Fibroblast of lung (primary cell): ENCODE measurements at regions not wholly inside any gene's neighbourhood (a gene's known extent, or its start where the extent isn't known, plus 50 kb on each side); places are given as distances from the start of the nearest gene placed in this dataset.

ENCODE experiments used
- DNase-seq, 2 donors: peaks; one replicate each; pipeline versions ENCODE4 v3.0.0 to v3.0.0-alpha.2; 2010; ENCODE audit warnings: low read depth in 2 of 2
- H2AFZ ChIP-seq: 2 replicates; pipeline ENCODE4 v1.5.1; 2012; ENCODE audit warnings: low read length, control low read depth, inconsistent platforms
- H3K27ac ChIP-seq: 2 replicates; pipeline ENCODE4 v1.5.1; 2011; ENCODE audit warnings: low read length, control low read depth; ENCODE audit not compliant: insufficient read depth
- H3K27me3 ChIP-seq: 2 replicates; pipeline ENCODE4 v1.5.1; 2011; ENCODE audit warnings: mild to moderate bottlenecking, low read length; ENCODE audit not compliant: control insufficient read depth, insufficient read depth
- H3K36me3 ChIP-seq: 2 replicates; pipeline ENCODE4 v1.5.1; 2011; ENCODE audit warnings: low read length; ENCODE audit not compliant: control insufficient read depth, insufficient read depth
- H3K4me1 ChIP-seq: 2 replicates; pipeline ENCODE4 v1.5.1; 2011; ENCODE audit warnings: low read length; ENCODE audit not compliant: control insufficient read depth, insufficient read depth; ENCODE audit errors: extremely low read depth
- H3K4me2 ChIP-seq: 2 replicates; pipeline ENCODE4 v1.5.1; 2011; ENCODE audit warnings: low read length, control low read depth; ENCODE audit not compliant: insufficient read depth; ENCODE audit errors: extremely low read depth
- H3K4me3 ChIP-seq, 4 experiments: fragments of 200-600 bp in 1 of 4; sonication (generic) in 1 of 4; replicated peaks in 1 of 4; 2 replicates each; pipeline ENCODE4 v1.5.1; 2011 to 2016; ENCODE audit warnings: low read length in 4 of 4, low read depth in 3 of 4, mild to moderate bottlenecking in 3 of 4, control low read depth in 2 of 4, inconsistent platforms in 1 of 4, mixed read lengths in 1 of 4; ENCODE audit not compliant: insufficient read depth in 1 of 4; ENCODE audit errors: control extremely low read depth in 1 of 4
- H3K79me2 ChIP-seq: 2 replicates; pipeline ENCODE4 v1.5.1; 2012; ENCODE audit warnings: mild to moderate bottlenecking, low read length, inconsistent platforms; ENCODE audit not compliant: control insufficient read depth, insufficient read depth
- H3K9ac ChIP-seq: 2 replicates; pipeline ENCODE4 v1.5.1; 2011; ENCODE audit warnings: mild to moderate bottlenecking, low read length, control low read depth; ENCODE audit not compliant: insufficient read depth
- H3K9me3 ChIP-seq: 2 replicates; pipeline ENCODE4 v1.5.1; 2012; ENCODE audit warnings: low read depth, low read length; ENCODE audit not compliant: control insufficient read depth, insufficient read depth
- H4K20me1 ChIP-seq: 2 replicates; pipeline ENCODE4 v1.5.1; 2011; ENCODE audit warnings: low read length; ENCODE audit not compliant: control insufficient read depth, insufficient read depth; ENCODE audit errors: extremely low read depth
- CTCF ChIP-seq, 2 donors: IDR thresholded peaks in 1 of 2; conservative IDR thresholded peaks in 1 of 2; 1 replicate in 1 of 2; 2 replicates in 1 of 2; pipeline ENCODE4 v1.5.1; 2011 to 2012; ENCODE audit warnings: low read length in 2 of 2, control low read depth in 1 of 2, inconsistent platforms in 1 of 2, low read depth in 1 of 2, mild to moderate bottlenecking in 1 of 2
- EZH2 ChIP-seq: IDR thresholded peaks from 2 replicates; pipeline ENCODE4 v1.5.1; 2012; ENCODE audit warnings: low read length, control low read depth, mild to moderate bottlenecking; ENCODE audit errors: missing control alignments

- peak in 1 of 2 donors; percentile 67 for DNase-seq
- H3K79me2 ChIP-seq, result no peaks in the 10 kb centered on the region
- TF ChIP-seq EZH2, result no peak
- no peak for TF ChIP-seq CTCF (conservative IDR thresholded peaks at IDR 0.05 in 1 of 2, IDR thresholded peaks at IDR 0.05 in 1 of 2; ENCODE audit: low read depth in 1 of 2, low read length in 2 of 2)
- no peak overlapping the region for H3K9ac ChIP-seq
- no peak overlapping the region for H3K4me2 ChIP-seq
- H3K36me3 ChIP-seq, result no peaks in the 10 kb centered on the region
- no peaks in the 10 kb centered on the region for H4K20me1 ChIP-seq
- no peak overlapping the region for H2AFZ ChIP-seq
- no peaks in the 10 kb centered on the region for H3K4me1 ChIP-seq
- H3K9me3 ChIP-seq, result no peaks in the 10 kb centered on the region
- no peak overlapping the region for H3K27ac ChIP-seq
- H3K27me3 ChIP-seq, result no peaks in the 10 kb centered on the region
- H3K4me3 ChIP-seq, result no peak overlapping the region
Measured at GRCh38 chr4:96108146-96108545, 268.3 kb downstream of the PDHA2 start.

- Histone ChIP-seq H3K9ac (no peak overlapping the region), H3K79me2 (no peaks in the 10 kb centered on the region), H3K9me3 (no peaks in the 10 kb centered on the region), H3K27me3 (no peaks in the 10 kb centered on the region), H3K4me2 (no peak overlapping the region), H3K4me1 (no peaks in the 10 kb centered on the region), H2AFZ (no peak overlapping the region), H3K4me3 (no peak overlapping the region), H4K20me1 (no peaks in the 10 kb centered on the region), H3K36me3 (no peaks in the 10 kb centered on the region), H3K27ac (no peak overlapping the region)
- DNase-seq, result peak in 1 of 2 donors; percentile 9
- TF ChIP-seq EZH2, result no peak
Measured at GRCh38 chr4:96112631-96113030, 272.7 kb downstream of the PDHA2 start.

GRCh38 chr4:96120206-96120605 lies 280.3 kb downstream of the PDHA2 start:
- DNase-seq, result peak in 1 of 2 donors; percentile 18
- TF ChIP-seq EZH2 (no peak), CTCF (conservative IDR thresholded peaks at IDR 0.05 in 1 of 2, IDR thresholded peaks at IDR 0.05 in 1 of 2; ENCODE audit: low read depth in 1 of 2, low read length in 2 of 2) (no peak)
- H3K4me3 ChIP-seq, result no peak overlapping the region
- no peak overlapping the region for H3K27ac ChIP-seq
- H3K36me3 ChIP-seq, result no peaks in the 10 kb centered on the region
- H3K79me2 ChIP-seq, result no peaks in the 10 kb centered on the region
- no peaks in the 10 kb centered on the region for H3K9me3 ChIP-seq
- H2AFZ ChIP-seq, result no peak overlapping the region
- no peaks in the 10 kb centered on the region for H3K4me1 ChIP-seq
- H3K9ac ChIP-seq, result no peak overlapping the region
- H3K4me2 ChIP-seq, result no peak overlapping the region
- no peaks in the 10 kb centered on the region for H3K27me3 ChIP-seq
- no peaks in the 10 kb centered on the region for H4K20me1 ChIP-seq
